H9 (cell line): ENCODE measurements at regions not wholly inside any gene's neighbourhood (a gene's known extent, or its start where the extent isn't known, plus 50 kb on each side); places are given as distances from the start of the nearest gene placed in this dataset.

ENCODE experiments used
- DNase-seq: peaks from one replicate; pipeline ENCODE4 v3.0.0-alpha.2; 2017
- H2AFZ ChIP-seq: one replicate; pipeline ENCODE4 v1.6.1; 2013; ENCODE audit warnings: mild to moderate bottlenecking, low read length, control low read depth, moderate library complexity
- H2AK5ac ChIP-seq: 2 replicates; pipeline ENCODE4 v1.6.1; 2013; ENCODE audit warnings: low read length, control low read depth, mixed read lengths; ENCODE audit not compliant: insufficient read length
- H2BK120ac ChIP-seq: one replicate; pipeline ENCODE4 v1.6.1; 2013; ENCODE audit warnings: low read depth, mild to moderate bottlenecking, low read length, control low read depth, inconsistent platforms; ENCODE audit not compliant: poor library complexity, severe bottlenecking
- H2BK12ac ChIP-seq: 2 replicates; pipeline ENCODE4 v1.6.1; 2013; ENCODE audit warnings: low read length, control low read depth, mixed read lengths, low read depth; ENCODE audit not compliant: insufficient read length
- H2BK15ac ChIP-seq: 2 replicates; pipeline ENCODE4 v1.6.1; 2013; ENCODE audit warnings: low read depth, low read length, control low read depth
- H2BK20ac ChIP-seq: one replicate; pipeline ENCODE4 v1.6.1; 2013; ENCODE audit warnings: low read depth, mild to moderate bottlenecking, low read length, control low read depth, inconsistent platforms; ENCODE audit not compliant: poor library complexity, severe bottlenecking
- H2BK5ac ChIP-seq: 2 replicates; pipeline ENCODE4 v1.6.1; 2013; ENCODE audit warnings: low read length, control low read depth, mixed read lengths; ENCODE audit not compliant: insufficient read length
- H3K14ac ChIP-seq: 2 replicates; pipeline ENCODE4 v1.6.1; 2013; ENCODE audit warnings: low read length, control low read depth; ENCODE audit not compliant: insufficient read depth
- H3K18ac ChIP-seq: 2 replicates; pipeline ENCODE4 v1.6.1; 2013; ENCODE audit warnings: low read depth, mild to moderate bottlenecking, mixed read lengths, low read length, control low read depth; ENCODE audit not compliant: insufficient read length
- H3K23ac ChIP-seq: 2 replicates; pipeline ENCODE4 v1.6.1; 2013; ENCODE audit warnings: low read length, control low read depth, mixed read lengths, low read depth; ENCODE audit not compliant: insufficient read length
- H3K23me2 ChIP-seq: 2 replicates; pipeline ENCODE4 v1.6.1; 2013; ENCODE audit warnings: low read depth, mild to moderate bottlenecking, mixed read lengths, low read length, control low read depth; ENCODE audit not compliant: insufficient read length, poor library complexity, severe bottlenecking
- H3K27ac ChIP-seq: 2 replicates; pipeline ENCODE4 v1.5.1; 2013; ENCODE audit warnings: low read length, control low read depth, mixed read lengths, low read depth; ENCODE audit not compliant: insufficient read length
- H3K27me3 ChIP-seq: 2 replicates; pipeline ENCODE4 v1.6.1; 2013; ENCODE audit warnings: low read length, control low read depth, inconsistent platforms; ENCODE audit not compliant: insufficient read depth
- H3K4ac ChIP-seq: 2 replicates; pipeline ENCODE4 v1.6.1; 2013; ENCODE audit warnings: low read depth, mild to moderate bottlenecking, control low read depth, inconsistent platforms, low read length, moderate library complexity
- H3K4me1 ChIP-seq: 2 replicates; pipeline ENCODE4 v1.6.1; 2013; ENCODE audit warnings: low read length, control low read depth, inconsistent platforms; ENCODE audit not compliant: insufficient read depth
- H3K4me2 ChIP-seq: 2 replicates; pipeline ENCODE4 v1.6.1; 2013; ENCODE audit warnings: low read length, control low read depth, mixed read lengths; ENCODE audit not compliant: insufficient read length, insufficient read depth
- H3K56ac ChIP-seq: 2 replicates; pipeline ENCODE4 v1.6.1; 2013; ENCODE audit warnings: low read depth, mild to moderate bottlenecking, mixed read lengths, low read length, control low read depth; ENCODE audit not compliant: insufficient read length
- H3K79me1 ChIP-seq: 2 replicates; pipeline ENCODE4 v1.6.1; 2013; ENCODE audit warnings: low read depth, mild to moderate bottlenecking, moderate library complexity, low read length, control low read depth, inconsistent platforms; ENCODE audit not compliant: insufficient read depth, poor library complexity, severe bottlenecking
- H3K79me2 ChIP-seq: 2 replicates; pipeline ENCODE4 v1.6.1; 2013; ENCODE audit warnings: low read length, control low read depth, inconsistent platforms; ENCODE audit not compliant: insufficient read depth
- H3K9ac ChIP-seq: 2 replicates; pipeline ENCODE4 v1.6.1; 2013; ENCODE audit warnings: low read length, control low read depth, mixed read lengths; ENCODE audit not compliant: insufficient read length; ENCODE audit errors: extremely low read depth
- H3K9me3 ChIP-seq: one replicate; pipeline ENCODE4 v1.6.1; 2013; ENCODE audit warnings: low read depth, low read length, inconsistent platforms; ENCODE audit not compliant: control insufficient read depth
- H3T11ph ChIP-seq: one replicate; pipeline ENCODE4 v1.6.1; 2013; ENCODE audit warnings: mild to moderate bottlenecking, low read length, control low read depth, inconsistent platforms
- H4K20me1 ChIP-seq: one replicate; pipeline ENCODE4 v1.6.1; 2013; ENCODE audit not compliant: control insufficient read depth, insufficient read length, insufficient read depth
- H4K5ac ChIP-seq: 2 replicates; pipeline ENCODE4 v1.6.1; 2013; ENCODE audit warnings: low read depth, mild to moderate bottlenecking, mixed read lengths, low read length, control low read depth; ENCODE audit not compliant: insufficient read length
- H4K8ac ChIP-seq: replicated peaks from 2 replicates; pipeline ENCODE4 v1.6.1; 2013; ENCODE audit warnings: low read length, control low read depth, mixed read lengths, low read depth; ENCODE audit not compliant: insufficient read length
- H4K91ac ChIP-seq: 2 replicates; pipeline ENCODE4 v1.6.1; 2013; ENCODE audit warnings: low read depth, mild to moderate bottlenecking, moderate library complexity, mixed read lengths, low read length, control low read depth; ENCODE audit not compliant: insufficient read length
- H3K27ac Mint-ChIP-seq, 3 experiments: 2 replicates in 2 of 3; 3 replicates in 1 of 3; pipeline ENCODE4 v1.8.0; 2020 to 2021; ENCODE audit warnings: mixed read lengths in 3 of 3, mild to moderate bottlenecking in 1 of 3, moderate library complexity in 1 of 3
- H3K27me3 Mint-ChIP-seq: 2 replicates; pipeline ENCODE4 v1.8.0; 2021; ENCODE audit warnings: low read depth, mild to moderate bottlenecking, moderate library complexity, mixed read lengths
- H3K36me3 Mint-ChIP-seq, 3 experiments: 2 replicates in 2 of 3; 3 replicates in 1 of 3; pipeline ENCODE4 v1.8.0; 2020 to 2021; ENCODE audit warnings: low read depth in 3 of 3, mixed read lengths in 3 of 3; ENCODE audit not compliant: insufficient read depth in 1 of 3
- H3K4me1 Mint-ChIP-seq, 2 experiments: 2 replicates each; pipeline ENCODE4 v1.8.0; 2020; ENCODE audit warnings: mixed read lengths in 2 of 2
- H3K4me3 Mint-ChIP-seq, 2 experiments: 2 replicates in 1 of 2; 3 replicates in 1 of 2; pipeline ENCODE4 v1.8.0; 2020 to 2021; ENCODE audit warnings: mild to moderate bottlenecking in 2 of 2, mixed read lengths in 2 of 2, moderate library complexity in 1 of 2
- H3K9me3 Mint-ChIP-seq, 2 experiments: 2 replicates in 1 of 2; 3 replicates in 1 of 2; pipeline ENCODE4 v1.8.0; 2020; ENCODE audit warnings: mild to moderate bottlenecking in 2 of 2, mixed read lengths in 2 of 2, moderate library complexity in 1 of 2
- CTCF ChIP-seq: fragments of 200-600 bp; sonication (generic); conservative IDR thresholded peaks from 3 replicates; pipeline ENCODE4 v1.8.0; 2021; ENCODE audit warnings: antibody characterized with exemption, mild to moderate bottlenecking
- WGBS: extraction: QIAGEN DNeasy Blood & Tissue Kit; methylation state at CpG from one replicate; pipeline ENCODE4 v1.1.7; 2013; ENCODE audit warnings: missing lambda C conversion rate, low lambda C conversion rate, mixed read lengths; ENCODE audit not compliant: insufficient read length; ENCODE audit errors: extremely low coverage; 5-methylcytosine and 5-hydroxymethylcytosine counted together

GRCh38 chr4:134691915-134692314, 490.3 kb upstream of the PABPC4L start:
- H3K18ac ChIP-seq: no peak overlapping the region
- no peak overlapping the region for H3K56ac ChIP-seq
- no peak for DNase-seq
- H3K79me2 ChIP-seq: no peaks in the 10 kb centered on the region
- H4K91ac ChIP-seq: no peak overlapping the region
- Mint-ChIP-seq H3K4me3 (no peak overlapping the region), H3K36me3 (peaks cover 14 to 15% (median 14%) of the 10 kb centered on the region in 3 experiments), H3K27me3 (no peaks in the 10 kb centered on the region), H3K9me3 (peaks cover under 1 to 12% of the 10 kb centered on the region in 2 experiments; a peak in 4 of 5 replicates), H3K4me1 (peaks cover 0 to 16% of the 10 kb centered on the region in 2 experiments; a peak in 2 of 4 replicates), H3K27ac (no peak overlapping the region)
- H3K27ac ChIP-seq: no peak overlapping the region
- H2BK15ac ChIP-seq: no peak overlapping the region
- no peak overlapping the region for H2AK5ac ChIP-seq
- WGBS: no CpG with 5 or more reads among the region's 2 CpGs
- H2BK12ac ChIP-seq: no peak overlapping the region
- H3K79me1 ChIP-seq: no peaks in the 10 kb centered on the region
- no peak overlapping the region for H3K14ac ChIP-seq
- H4K20me1 ChIP-seq: no peaks in the 10 kb centered on the region
- H3T11ph ChIP-seq: no peak overlapping the region
- no peak overlapping the region for H4K8ac ChIP-seq
- H3K23me2 ChIP-seq: no peaks in the 10 kb centered on the region
- no peak overlapping the region for H3K23ac ChIP-seq
- H3K4me1 ChIP-seq: no peaks in the 10 kb centered on the region
- H3K4me2 ChIP-seq: no peak overlapping the region
- no peak overlapping the region for H2BK120ac ChIP-seq
- no peaks in the 10 kb centered on the region for H3K9me3 ChIP-seq
- H3K9ac ChIP-seq: no peak overlapping the region
- H2AFZ ChIP-seq: no peak overlapping the region
- no peak overlapping the region for H4K5ac ChIP-seq
- no peak overlapping the region for H3K4ac ChIP-seq
- no peak for TF ChIP-seq CTCF
- H2BK5ac ChIP-seq: no peak overlapping the region
- no peak overlapping the region for H2BK20ac ChIP-seq
- H3K27me3 ChIP-seq: no peaks in the 10 kb centered on the region
